Caco-2 (cell line): ENCODE measurements at regions not wholly inside any gene's neighbourhood (a gene's known extent, or its start where the extent isn't known, plus 50 kb on each side); places are given as distances from the start of the nearest gene placed in this dataset.

ENCODE experiments used
- BruUV-seq: library from RNA; stranded (reverse); fragments of 400-500 nt; replicated peaks from 2 replicates; lab custom pipeline; 2021; lab: Mats Ljungman, UMichigan
- CTCF ChIA-PET: fragments of 300-600 bp; sonication (Branson Sonifier 250); formaldehyde crosslinking; loops from one replicate; lab custom pipeline; 2022; ENCODE audit warnings: antibody characterized with exemption; lab: Charles Lee
- POLR2A ChIA-PET: fragments of 300-600 bp; sonication (Branson Sonifier 250); formaldehyde crosslinking; loops from one replicate; lab custom pipeline; 2022; ENCODE audit warnings: antibody characterized with exemption; lab: Charles Lee
- DNase-seq, 2 experiments: peaks; one replicate each; pipeline versions ENCODE4 v3.0.0 to v3.0.0-alpha.2; 2020 to 2022
- H3K27me3 ChIP-seq: replicated peaks from 2 replicates; pipeline ENCODE4 v1.6.0; 2011; ENCODE audit warnings: low read length; ENCODE audit not compliant: control insufficient read depth, insufficient read depth
- H3K36me3 ChIP-seq: 2 replicates; pipeline ENCODE4 v1.5.1; 2011; ENCODE audit warnings: low read length; ENCODE audit not compliant: control insufficient read depth, insufficient read depth
- H3K4me1 ChIP-seq: fragments of 250-450 bp; sonication (Bioruptor Pico); 2 replicates; pipeline ENCODE4 v1.5.1; 2020; ENCODE audit warnings: mild to moderate bottlenecking
- H3K4me3 ChIP-seq: 2 replicates; pipeline ENCODE4 v1.5.1; 2011; ENCODE audit warnings: low read depth, mild to moderate bottlenecking, control low read depth, low read length
- H3K9me3 ChIP-seq: fragments of 250-450 bp; sonication (Bioruptor Pico); 2 replicates; pipeline ENCODE4 v1.5.1; 2020; ENCODE audit warnings: mild to moderate bottlenecking, moderate library complexity
- H3K27ac Mint-ChIP-seq: one replicate; pipeline ENCODE4 v1.8.0; 2022; ENCODE audit warnings: mixed read lengths; ENCODE audit not compliant: unreplicated experiment
- H3K27me3 Mint-ChIP-seq: one replicate; pipeline ENCODE4 v1.8.0; 2022; ENCODE audit warnings: mixed read lengths; ENCODE audit not compliant: insufficient read depth, unreplicated experiment
- H3K36me3 Mint-ChIP-seq: one replicate; pipeline ENCODE4 v1.8.0; 2022; ENCODE audit warnings: mild to moderate bottlenecking, mixed read lengths; ENCODE audit not compliant: insufficient read depth, unreplicated experiment
- H3K4me1 Mint-ChIP-seq: one replicate; pipeline ENCODE4 v1.8.0; 2022; ENCODE audit warnings: low read depth, mixed read lengths; ENCODE audit not compliant: unreplicated experiment
- H3K4me3 Mint-ChIP-seq: one replicate; pipeline ENCODE4 v1.8.0; 2022; ENCODE audit warnings: mild to moderate bottlenecking, moderate library complexity, mixed read lengths; ENCODE audit not compliant: unreplicated experiment
- H3K9me3 Mint-ChIP-seq: one replicate; pipeline ENCODE4 v1.8.0; 2022; ENCODE audit warnings: mixed read lengths; ENCODE audit not compliant: unreplicated experiment
- CTCF ChIP-seq, 2 experiments: fragments of 200-600 bp in 1 of 2; IDR thresholded peaks; 1 replicate in 1 of 2; 2 replicates in 1 of 2; pipeline versions ENCODE4 v1.5.1 to v1.8.0; 2011 to 2022; ENCODE audit warnings: antibody characterized with exemption in 1 of 2, control low read depth in 1 of 2, inconsistent platforms in 1 of 2, low read depth in 1 of 2, low read length in 1 of 2, mild to moderate bottlenecking in 1 of 2, moderate library complexity in 1 of 2; ENCODE audit not compliant: insufficient read depth in 1 of 2, severe bottlenecking in 1 of 2, unreplicated experiment in 1 of 2
- intact Hi-C: fragments of 100-400 bp; cut with micrococcal nuclease; formaldehyde crosslinking; loops from one replicate; pipeline ENCODE4 v1.10.0; 2022; ENCODE audit not compliant: unreplicated experiment

- no peaks in the 10 kb centered on the region for H3K36me3 Mint-ChIP-seq
- POLR2A ChIA-PET = no interaction called here
- TF ChIP-seq CTCF (IDR thresholded peaks at IDR 0.05; ENCODE audit: insufficient read depth in 1 of 2, low read depth in 1 of 2, low read length in 1 of 2, severe bottlenecking in 1 of 2, unreplicated experiment in 1 of 2) = no peak
- Histone ChIP-seq H3K27me3 (no peaks in the 10 kb centered on the region), H3K4me3 (no peak overlapping the region), H3K4me1 (no peaks in the 10 kb centered on the region), H3K36me3 (no peaks in the 10 kb centered on the region), H3K9me3 (no peaks in the 10 kb centered on the region)
- H3K27me3 Mint-ChIP-seq = no peaks in the 10 kb centered on the region
- no TSS peak for BruUV-seq
- intact Hi-C loops = no loop called here
- no peak overlapping the region for H3K27ac Mint-ChIP-seq
- no peaks in the 10 kb centered on the region for H3K9me3 Mint-ChIP-seq
- peaks cover 4% of the 10 kb centered on the region for H3K4me1 Mint-ChIP-seq
- DNase-seq = no peak
- H3K4me3 Mint-ChIP-seq = no peak overlapping the region
- CTCF ChIA-PET = no interaction called here
These were observed 186.1 kb upstream of the PRSS16 start for GRCh38 chr6:27061235-27061993.

DNA sequence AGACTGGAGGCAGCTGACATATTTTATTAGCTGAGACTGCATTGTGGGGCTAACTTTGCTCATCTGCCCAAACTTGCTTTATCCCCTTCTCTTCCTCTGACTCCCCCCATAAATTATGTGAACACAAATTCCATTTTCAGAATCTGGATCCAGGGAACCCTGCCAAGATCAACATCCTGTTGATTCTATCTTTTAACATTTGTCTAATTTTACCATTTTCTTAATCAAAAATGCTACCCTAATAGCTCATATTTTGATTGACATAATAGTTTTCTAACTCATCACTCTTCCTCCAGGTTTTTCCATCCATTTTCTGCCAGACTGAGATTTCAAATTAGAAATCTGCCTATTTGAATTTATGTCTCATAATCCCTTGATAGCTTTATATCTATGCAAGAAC lies 184.7 kb upstream of the PRSS16 start:
- H3K27me3 ChIP-seq = no peaks in the 10 kb centered on the region
- no peaks in the 10 kb centered on the region for H3K4me1 Mint-ChIP-seq
- H3K27ac Mint-ChIP-seq = no peak overlapping the region
- H3K36me3 ChIP-seq = no peaks in the 10 kb centered on the region
- no peak overlapping the region for H3K4me3 Mint-ChIP-seq
- no peaks in the 10 kb centered on the region for H3K36me3 Mint-ChIP-seq
- CTCF ChIA-PET = no interaction called here
- no TSS peak for BruUV-seq
- POLR2A ChIA-PET = no interaction called here
- H3K4me3 ChIP-seq = no peak overlapping the region
- no peaks in the 10 kb centered on the region for H3K27me3 Mint-ChIP-seq
- DNase-seq = no peak
- intact Hi-C loops = no loop called here
- H3K9me3 Mint-ChIP-seq = no peaks in the 10 kb centered on the region
- H3K4me1 ChIP-seq = no peaks in the 10 kb centered on the region
- TF ChIP-seq CTCF (IDR thresholded peaks at IDR 0.05; ENCODE audit: insufficient read depth in 1 of 2, low read depth in 1 of 2, low read length in 1 of 2, severe bottlenecking in 1 of 2, unreplicated experiment in 1 of 2) = no peak
- no peaks in the 10 kb centered on the region for H3K9me3 ChIP-seq

DNA sequence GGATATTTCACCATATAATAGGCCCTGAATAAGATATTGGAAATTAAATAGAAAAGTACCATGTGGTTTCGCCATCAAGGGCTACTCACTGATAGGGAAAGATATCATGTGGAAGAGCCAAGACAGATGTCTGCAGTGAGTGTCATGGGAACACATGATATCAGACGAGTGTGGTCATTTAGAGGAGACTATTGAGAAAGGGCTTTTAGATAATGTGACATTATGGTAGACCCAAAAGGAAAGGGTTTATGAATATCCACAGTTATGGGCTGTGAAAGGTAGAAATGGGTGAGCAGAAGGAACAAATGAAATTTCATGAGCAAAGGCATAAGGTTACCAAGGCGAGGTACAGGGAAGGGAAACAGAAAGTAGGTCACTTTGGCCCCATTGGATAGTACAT lies 182.3 kb upstream of the PRSS16 start:
- H3K4me3 ChIP-seq = no peak overlapping the region
- H3K27me3 ChIP-seq = no peaks in the 10 kb centered on the region
- H3K36me3 ChIP-seq = no peaks in the 10 kb centered on the region
- intact Hi-C loops = no loop called here
- TF ChIP-seq CTCF (IDR thresholded peaks at IDR 0.05; ENCODE audit: insufficient read depth in 1 of 2, low read depth in 1 of 2, low read length in 1 of 2, severe bottlenecking in 1 of 2, unreplicated experiment in 1 of 2) = no peak
- peaks cover 7% of the 10 kb centered on the region for H3K4me1 Mint-ChIP-seq
- DNase-seq = no peak
- ChIA-PET POLR2A (no interaction called here), CTCF (no interaction called here)
- no peaks in the 10 kb centered on the region for H3K4me1 ChIP-seq
- no TSS peak for BruUV-seq
- no peak overlapping the region for H3K27ac Mint-ChIP-seq
- H3K36me3 Mint-ChIP-seq = no peaks in the 10 kb centered on the region
- no peaks in the 10 kb centered on the region for H3K27me3 Mint-ChIP-seq
- no peak overlapping the region for H3K4me3 Mint-ChIP-seq
- H3K9me3 ChIP-seq = no peaks in the 10 kb centered on the region
- H3K9me3 Mint-ChIP-seq = no peaks in the 10 kb centered on the region
